Parathyroid adenoma (tissue), 2 donors: ENCODE measurements at regions not wholly inside any gene's neighbourhood (a gene's known extent, or its start where the extent isn't known, plus 50 kb on each side); places are given as distances from the start of the nearest gene placed in this dataset.

Source experiments
- H2AFZ ChIP-seq: fragments of 300-600 bp; sonication (generic); one replicate; pipeline ENCODE4 v1.7.0; 2017; ENCODE audit warnings: antibody characterized with exemption, mild to moderate bottlenecking
- H3K27ac ChIP-seq: fragments of 300-600 bp; sonication (generic); one replicate; pipeline ENCODE4 v1.7.0; 2017
- H3K27me3 ChIP-seq: fragments of 300-600 bp; sonication (generic); one replicate; pipeline ENCODE4 v1.7.0; 2017; ENCODE audit warnings: low read length; ENCODE audit not compliant: control insufficient read depth, insufficient read depth
- H3K36me3 ChIP-seq: fragments of 300-600 bp; sonication (generic); one replicate; pipeline ENCODE4 v1.7.0; 2017; ENCODE audit warnings: low read length; ENCODE audit not compliant: control insufficient read depth, insufficient read depth
- H3K4me1 ChIP-seq: fragments of 300-600 bp; sonication (generic); one replicate; pipeline ENCODE4 v1.7.0; 2017; ENCODE audit warnings: control low read depth
- H3K4me2 ChIP-seq: fragments of 300-600 bp; sonication (generic); one replicate; pipeline ENCODE4 v1.7.0; 2017; ENCODE audit warnings: low read length
- H3K4me3 ChIP-seq: fragments of 300-600 bp; sonication (generic); one replicate; pipeline ENCODE4 v1.7.0; 2017; ENCODE audit warnings: low read depth, low read length
- H3K79me2 ChIP-seq: fragments of 300-600 bp; sonication (generic); one replicate; pipeline ENCODE4 v1.7.0; 2017; ENCODE audit warnings: control low read depth
- H3K9ac ChIP-seq: fragments of 300-600 bp; sonication (generic); one replicate; pipeline ENCODE4 v1.7.0; 2017; ENCODE audit warnings: mild to moderate bottlenecking
- H3K9me3 ChIP-seq: fragments of 300-600 bp; sonication (generic); one replicate; pipeline ENCODE4 v1.7.0; 2017; ENCODE audit warnings: low read length; ENCODE audit not compliant: control insufficient read depth
- CTCF ChIP-seq: fragments of 300-600 bp; sonication (generic); IDR thresholded peaks from one replicate; pipeline ENCODE4 v1.7.0; 2017; ENCODE audit warnings: antibody characterized with exemption, mild to moderate bottlenecking
- donor health status: primary hyperparathyroidism.

- H3K9me3 ChIP-seq, result no peaks in the 10 kb centered on the region
- no peaks in the 10 kb centered on the region for H3K36me3 ChIP-seq
- H3K27ac ChIP-seq, result no peak overlapping the region
- H3K79me2 ChIP-seq, result no peaks in the 10 kb centered on the region
- H2AFZ ChIP-seq, result no peak overlapping the region
- TF ChIP-seq CTCF, result no peak
- no peaks in the 10 kb centered on the region for H3K27me3 ChIP-seq
- no peak overlapping the region for H3K4me3 ChIP-seq
- no peak overlapping the region for H3K9ac ChIP-seq
- no peak overlapping the region for H3K4me2 ChIP-seq
- H3K4me1 ChIP-seq, result no peaks in the 10 kb centered on the region
Measured at GRCh38 chr2:228699888-228700287, 518.4 kb upstream of the SPHKAP start.

- Histone ChIP-seq H2AFZ (no peak overlapping the region), H3K4me3 (no peak overlapping the region), H3K27me3 (no peaks in the 10 kb centered on the region), H3K4me1 (no peaks in the 10 kb centered on the region), H3K79me2 (no peaks in the 10 kb centered on the region), H3K4me2 (no peak overlapping the region), H3K9ac (no peak overlapping the region), H3K36me3 (no peaks in the 10 kb centered on the region), H3K27ac (no peak overlapping the region), H3K9me3 (no peaks in the 10 kb centered on the region)
- no peak for TF ChIP-seq CTCF
Measured at GRCh38 chr2:228699400-228699799, 517.9 kb upstream of the SPHKAP start.

- H3K79me2 ChIP-seq, result no peaks in the 10 kb centered on the region
- no peak overlapping the region for H3K4me2 ChIP-seq
- H3K4me1 ChIP-seq, result no peaks in the 10 kb centered on the region
- no peaks in the 10 kb centered on the region for H3K36me3 ChIP-seq
- H3K9me3 ChIP-seq, result no peaks in the 10 kb centered on the region
- H3K27ac ChIP-seq, result no peak overlapping the region
- no peak overlapping the region for H2AFZ ChIP-seq
- no peak for TF ChIP-seq CTCF
- H3K4me3 ChIP-seq, result no peak overlapping the region
- no peak overlapping the region for H3K9ac ChIP-seq
- no peaks in the 10 kb centered on the region for H3K27me3 ChIP-seq
Measured at GRCh38 chr2:228698963-228699362, 517.5 kb upstream of the SPHKAP start.

- H2AFZ ChIP-seq, result no peak overlapping the region
- no peak overlapping the region for H3K9ac ChIP-seq
- H3K27ac ChIP-seq, result no peak overlapping the region
- no peak for TF ChIP-seq CTCF
- no peak overlapping the region for H3K4me2 ChIP-seq
- no peaks in the 10 kb centered on the region for H3K9me3 ChIP-seq
- no peaks in the 10 kb centered on the region for H3K4me1 ChIP-seq
- H3K36me3 ChIP-seq, result no peaks in the 10 kb centered on the region
- H3K27me3 ChIP-seq, result no peaks in the 10 kb centered on the region
- no peak overlapping the region for H3K4me3 ChIP-seq
- no peaks in the 10 kb centered on the region for H3K79me2 ChIP-seq
Measured at GRCh38 chr2:228697456-228697855, 516.0 kb upstream of the SPHKAP start.

- no peaks in the 10 kb centered on the region for H3K9me3 ChIP-seq
- TF ChIP-seq CTCF, result no peak
- no peak overlapping the region for H3K4me3 ChIP-seq
- H3K9ac ChIP-seq, result no peak overlapping the region
- no peaks in the 10 kb centered on the region for H3K4me1 ChIP-seq
- H3K36me3 ChIP-seq, result no peaks in the 10 kb centered on the region
- no peaks in the 10 kb centered on the region for H3K27me3 ChIP-seq
- no peak overlapping the region for H2AFZ ChIP-seq
- no peak overlapping the region for H3K4me2 ChIP-seq
- H3K27ac ChIP-seq, result no peak overlapping the region
- H3K79me2 ChIP-seq, result no peaks in the 10 kb centered on the region
Measured at GRCh38 chr2:228690681-228691080, 509.2 kb upstream of the SPHKAP start.
